H1 (cell line): ENCODE measurements at regions not wholly inside any gene's neighbourhood (a gene's known extent, or its start where the extent isn't known, plus 50 kb on each side); places are given as distances from the start of the nearest gene placed in this dataset.

ENCODE experiments used
- EZH2 ChIP-seq: fragments of 200-600 bp; sonication (generic); IDR thresholded peaks from 2 replicates; pipeline ENCODE4 v1.7.1; 2012; ENCODE audit warnings: low read depth, mild to moderate bottlenecking, moderate library complexity, low read length, inconsistent platforms; ENCODE audit not compliant: severe bottlenecking
- KDM5A ChIP-seq: fragments of 200-600 bp; IDR thresholded peaks from 2 replicates; pipeline ENCODE4 v1.7.1; 2012; ENCODE audit warnings: mild to moderate bottlenecking, low read length, inconsistent platforms, mixed read lengths
- POLR2A ChIP-seq, 2 experiments: IDR thresholded peaks; 1 replicate in 1 of 2; 2 replicates in 1 of 2; pipeline ENCODE4 v1.6.1; 2011; ENCODE audit warnings: low read depth in 2 of 2, low read length in 2 of 2, mild to moderate bottlenecking in 2 of 2; ENCODE audit errors: control extremely low read depth in 1 of 2
- RAD21 ChIP-seq, 2 experiments: IDR thresholded peaks in 1 of 2; conservative IDR thresholded peaks in 1 of 2; 2 replicates each; pipeline ENCODE4 v1.6.1; 2011; ENCODE audit warnings: low read depth in 2 of 2, low read length in 2 of 2, improper control_type of control experiment in 1 of 2, inconsistent platforms in 1 of 2, mild to moderate bottlenecking in 1 of 2, moderate library complexity in 1 of 2
- RFX5 ChIP-seq: IDR thresholded peaks from 2 replicates; pipeline ENCODE4 v1.6.1; 2011; ENCODE audit warnings: low read depth, low read length, improper control_type of control experiment, borderline replicate concordance
- SIN3A ChIP-seq, 2 experiments: IDR thresholded peaks in 1 of 2; conservative IDR thresholded peaks in 1 of 2; 2 replicates each; pipeline ENCODE4 v1.6.1; 2011 to 2012; ENCODE audit warnings: low read length in 2 of 2, improper control_type of control experiment in 1 of 2, low read depth in 1 of 2, mild to moderate bottlenecking in 1 of 2
- SP1 ChIP-seq: IDR thresholded peaks from 2 replicates; pipeline ENCODE4 v1.6.1; 2011; ENCODE audit warnings: low read depth, low read length
- TAF1 ChIP-seq: IDR thresholded peaks from 2 replicates; pipeline ENCODE4 v1.6.1; 2011; ENCODE audit warnings: mild to moderate bottlenecking, low read depth, low read length
- TBP ChIP-seq: IDR thresholded peaks from 2 replicates; pipeline ENCODE4 v1.6.1; 2011; ENCODE audit warnings: low read depth, low read length, improper control_type of control experiment
- TEAD4 ChIP-seq: IDR thresholded peaks from 2 replicates; pipeline ENCODE4 v1.6.1; 2012; ENCODE audit warnings: low read depth, low read length, inconsistent platforms, mixed read lengths
- USF2 ChIP-seq: IDR thresholded peaks from 2 replicates; pipeline ENCODE4 v1.6.1; 2011; ENCODE audit warnings: low read length, improper control_type of control experiment
- TF ChIP-seq, protein P1 (sequence below), 3 experiments: IDR thresholded peaks; 1 replicate in 2 of 3; 2 replicates in 1 of 3; pipeline versions ENCODE4 v1.5.1 to v1.6.1; 2011; ENCODE audit warnings: low read length in 3 of 3, mild to moderate bottlenecking in 3 of 3, inconsistent platforms in 2 of 3, low read depth in 1 of 3, moderate library complexity in 1 of 3; ENCODE audit not compliant: insufficient read depth in 1 of 3; ENCODE audit errors: control extremely low read depth in 1 of 3

DNA sequence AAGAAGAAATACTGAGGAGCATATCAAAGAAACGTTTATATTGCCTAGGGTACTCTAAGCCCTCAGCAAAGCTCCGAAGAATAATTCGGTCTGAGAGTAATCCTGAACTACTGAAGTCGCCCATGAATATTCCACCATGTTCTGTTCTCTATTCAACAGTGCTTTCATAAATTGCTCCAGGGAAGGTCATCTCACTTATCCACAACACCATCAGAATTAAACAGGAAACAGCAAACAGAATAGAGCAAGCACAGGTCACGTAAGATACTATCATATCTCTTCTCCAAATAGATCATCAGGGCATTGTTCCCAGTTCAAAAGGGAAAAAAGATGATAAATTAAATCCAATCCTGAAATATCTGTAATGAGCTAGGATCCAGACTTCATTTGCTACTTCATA, 325.6 kb downstream of the DEPDC1B start:
- TF ChIP-seq, protein P1, sequence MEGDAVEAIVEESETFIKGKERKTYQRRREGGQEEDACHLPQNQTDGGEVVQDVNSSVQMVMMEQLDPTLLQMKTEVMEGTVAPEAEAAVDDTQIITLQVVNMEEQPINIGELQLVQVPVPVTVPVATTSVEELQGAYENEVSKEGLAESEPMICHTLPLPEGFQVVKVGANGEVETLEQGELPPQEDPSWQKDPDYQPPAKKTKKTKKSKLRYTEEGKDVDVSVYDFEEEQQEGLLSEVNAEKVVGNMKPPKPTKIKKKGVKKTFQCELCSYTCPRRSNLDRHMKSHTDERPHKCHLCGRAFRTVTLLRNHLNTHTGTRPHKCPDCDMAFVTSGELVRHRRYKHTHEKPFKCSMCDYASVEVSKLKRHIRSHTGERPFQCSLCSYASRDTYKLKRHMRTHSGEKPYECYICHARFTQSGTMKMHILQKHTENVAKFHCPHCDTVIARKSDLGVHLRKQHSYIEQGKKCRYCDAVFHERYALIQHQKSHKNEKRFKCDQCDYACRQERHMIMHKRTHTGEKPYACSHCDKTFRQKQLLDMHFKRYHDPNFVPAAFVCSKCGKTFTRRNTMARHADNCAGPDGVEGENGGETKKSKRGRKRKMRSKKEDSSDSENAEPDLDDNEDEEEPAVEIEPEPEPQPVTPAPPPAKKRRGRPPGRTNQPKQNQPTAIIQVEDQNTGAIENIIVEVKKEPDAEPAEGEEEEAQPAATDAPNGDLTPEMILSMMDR (IDR thresholded peaks at IDR 0.05; ENCODE audit: control extremely low read depth in 1 of 3, insufficient read depth in 1 of 3, low read depth in 1 of 3, low read length in 3 of 3): no peak
- no peak for TF ChIP-seq USF2
- no peak for TF ChIP-seq SP1
- TF ChIP-seq EZH2: no peak
- TF ChIP-seq SIN3A (conservative IDR thresholded peaks at IDR 0.05 in 1 of 2, IDR thresholded peaks at IDR 0.05 in 1 of 2; ENCODE audit: low read depth in 1 of 2, low read length in 2 of 2): no peak
- no peak for TF ChIP-seq TBP
- no peak for TF ChIP-seq KDM5A
- no peak for TF ChIP-seq TAF1
- TF ChIP-seq TEAD4: no peak
- TF ChIP-seq RAD21 (IDR thresholded peaks at IDR 0.05 in 1 of 2, conservative IDR thresholded peaks at IDR 0.05 in 1 of 2; ENCODE audit: low read depth in 2 of 2, low read length in 2 of 2): no peak
- TF ChIP-seq RFX5: no peak
- no peak for TF ChIP-seq POLR2A (IDR thresholded peaks at IDR 0.05; ENCODE audit: control extremely low read depth in 1 of 2, low read depth in 2 of 2, low read length in 2 of 2)
